Fibroblast of the conjunctiva (primary cell): ENCODE measurements at regions not wholly inside any gene's neighbourhood (a gene's known extent, or its start where the extent isn't known, plus 50 kb on each side); places are given as distances from the start of the nearest gene placed in this dataset.
A peak's percentile ranks its signal among the peaks of the same experiment; 100 is the strongest.

Source experiments
- DNase-seq: peaks from one replicate; pipeline ENCODE4 v3.0.0-alpha.2; 2010; ENCODE audit warnings: low read depth

- DNase-seq = no peak
These were observed 232.9 kb upstream of the STARD13 start for GRCh38 chr13:33518452-33518851.

- peak; percentile 43 for DNase-seq
These were observed 234.3 kb upstream of the STARD13 start for GRCh38 chr13:33519561-33520467.

GRCh38 chr13:33520468-33520839 is 234.9 kb upstream of the STARD13 start:
- no peak for DNase-seq

GRCh38 chr13:33524086-33524485 is 238.5 kb upstream of the STARD13 start:
- peak; percentile 61 for DNase-seq

GRCh38 chr13:33525763-33526162 is 240.2 kb upstream of the STARD13 start:
- DNase-seq = no peak

GRCh38 chr13:33526718-33527117 is 241.2 kb upstream of the STARD13 start:
- DNase-seq = no peak

- no peak for DNase-seq
These were observed 243.3 kb upstream of the STARD13 start for GRCh38 chr13:33528896-33529295.

- DNase-seq = no peak
These were observed 245.9 kb upstream of the STARD13 start for GRCh38 chr13:33531484-33531883.

- DNase-seq = no peak
These were observed 249.5 kb upstream of the STARD13 start for GRCh38 chr13:33535061-33535460.

GRCh38 chr13:33536601-33537000 is 251.0 kb upstream of the STARD13 start:
- DNase-seq = no peak

GRCh38 chr13:33537026-33537425 is 251.5 kb upstream of the STARD13 start:
- DNase-seq = no peak

- DNase-seq = no peak
These were observed 252.1 kb upstream of the STARD13 start for GRCh38 chr13:33537676-33538075.

- no peak for DNase-seq
These were observed 255.9 kb upstream of the STARD13 start for GRCh38 chr13:33541456-33541855.

GRCh38 chr13:33541962-33542308 is 256.4 kb upstream of the STARD13 start:
- DNase-seq = no peak

- DNase-seq = peak; percentile 99
These were observed 256.9 kb upstream of the STARD13 start for GRCh38 chr13:33542309-33543088.

- peak; percentile 17 for DNase-seq
These were observed 257.5 kb upstream of the STARD13 start for GRCh38 chr13:33543089-33543459.

- DNase-seq = no peak
These were observed 258.2 kb upstream of the STARD13 start for GRCh38 chr13:33543631-33544265.

GRCh38 chr13:33544308-33544707 is 258.8 kb upstream of the STARD13 start:
- no peak for DNase-seq

- no peak for DNase-seq
These were observed 259.9 kb upstream of the STARD13 start for GRCh38 chr13:33545492-33545891.

GRCh38 chr13:33547035-33547434 is 261.5 kb upstream of the STARD13 start:
- no peak for DNase-seq

- DNase-seq = no peak
These were observed 262.5 kb upstream of the STARD13 start for GRCh38 chr13:33548069-33548468.

- no peak for DNase-seq
These were observed 264.7 kb upstream of the STARD13 start for GRCh38 chr13:33550276-33550675.

GRCh38 chr13:33550885-33551284 is 265.3 kb upstream of the STARD13 start:
- no peak for DNase-seq
